Nephron progenitor cell (in vitro differentiated cells): ENCODE measurements at regions not wholly inside any gene's neighbourhood (a gene's known extent, or its start where the extent isn't known, plus 50 kb on each side); places are given as distances from the start of the nearest gene placed in this dataset.
"Not testable (repeated sequence)": the region's sequence is repeated elsewhere in the genome, so short reads cannot be mapped to it uniquely, and the experiment has no call there.

Experiments
- DNase-seq: peaks from one replicate; pipeline ENCODE4 v3.0.0; 2021
- H3K27ac Mint-ChIP-seq: 2 replicates; pipeline ENCODE4 v1.8.0; 2021; ENCODE audit warnings: mild to moderate bottlenecking, moderate library complexity, mixed read lengths
- H3K27me3 Mint-ChIP-seq: 2 replicates; pipeline ENCODE4 v1.8.0; 2021; ENCODE audit warnings: mild to moderate bottlenecking, low read depth, mixed read lengths; ENCODE audit not compliant: poor library complexity
- H3K36me3 Mint-ChIP-seq: 2 replicates; pipeline ENCODE4 v1.8.0; 2021; ENCODE audit warnings: low read depth, mixed read lengths
- H3K4me1 Mint-ChIP-seq: 2 replicates; pipeline ENCODE4 v1.8.0; 2021; ENCODE audit warnings: mixed read lengths
- H3K4me3 Mint-ChIP-seq: 2 replicates; pipeline ENCODE4 v1.8.0; 2021; ENCODE audit warnings: mild to moderate bottlenecking, moderate library complexity, mixed read lengths
- H3K9me3 Mint-ChIP-seq: 2 replicates; pipeline ENCODE4 v1.8.0; 2021; ENCODE audit warnings: mild to moderate bottlenecking, moderate library complexity, mixed read lengths
- CTCF ChIP-seq: fragments of 200-600 bp; sonication (generic); IDR thresholded peaks from 2 replicates; pipeline ENCODE4 v1.5.0; 2021; ENCODE audit warnings: antibody characterized with exemption

DNA sequence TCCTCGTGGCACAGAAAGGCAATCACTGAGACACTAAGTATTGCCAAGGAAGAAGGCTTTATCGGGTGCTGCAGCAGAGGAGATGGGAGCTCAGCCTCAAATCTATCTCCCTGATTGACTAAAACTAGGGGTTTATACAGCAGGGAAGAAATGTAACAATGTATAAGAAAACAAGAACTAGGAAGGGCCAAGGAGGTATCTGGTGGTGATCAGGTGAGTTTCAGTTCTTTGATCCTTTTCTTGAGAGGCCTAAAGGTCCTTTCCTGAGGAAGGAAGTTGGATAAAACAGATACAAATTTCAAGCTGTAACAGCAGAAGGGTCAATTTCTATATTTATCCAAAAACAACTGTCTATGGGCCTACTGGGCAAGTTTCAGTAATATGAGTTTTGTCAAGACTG is 212.4 kb downstream of the COPRS start:
- H3K27ac Mint-ChIP-seq, result no peak overlapping the region
- H3K9me3 Mint-ChIP-seq, result peaks cover 49% of the 10 kb centered on the region
- H3K27me3 Mint-ChIP-seq, result peaks cover 10% of the 10 kb centered on the region
- no peak for DNase-seq
- H3K36me3 Mint-ChIP-seq, result no peaks in the 10 kb centered on the region
- H3K4me1 Mint-ChIP-seq, result no peaks in the 10 kb centered on the region
- H3K4me3 Mint-ChIP-seq, result no peak overlapping the region
- TF ChIP-seq CTCF, result no peak

- no peak for DNase-seq
- no peaks in the 10 kb centered on the region for H3K36me3 Mint-ChIP-seq
- no peak for TF ChIP-seq CTCF
- H3K4me3 Mint-ChIP-seq, result no peak overlapping the region
- H3K27me3 Mint-ChIP-seq, result peaks cover 5% of the 10 kb centered on the region
- peaks cover 55% of the 10 kb centered on the region for H3K9me3 Mint-ChIP-seq
- no peaks in the 10 kb centered on the region for H3K4me1 Mint-ChIP-seq
- no peak overlapping the region for H3K27ac Mint-ChIP-seq
Observed at GRCh38 chr17:31645351-31645750, 213.7 kb downstream of the COPRS start.

GRCh38 chr17:31631766-31632165 is 227.3 kb downstream of the COPRS start:
- H3K9me3 Mint-ChIP-seq, result peaks cover 41% of the 10 kb centered on the region
- peaks cover 5% of the 10 kb centered on the region for H3K27me3 Mint-ChIP-seq
- TF ChIP-seq CTCF, result no peak
- H3K36me3 Mint-ChIP-seq, result no peaks in the 10 kb centered on the region
- DNase-seq, result no peak
- no peak overlapping the region for H3K4me3 Mint-ChIP-seq
- no peaks in the 10 kb centered on the region for H3K4me1 Mint-ChIP-seq
- H3K27ac Mint-ChIP-seq, result no peak overlapping the region

- H3K27me3 Mint-ChIP-seq, H3K4me1 Mint-ChIP-seq, H3K4me3 Mint-ChIP-seq, H3K36me3 Mint-ChIP-seq, DNase-seq, H3K27ac Mint-ChIP-seq: not testable (repeated sequence)
- H3K9me3 Mint-ChIP-seq, result peaks cover 37% of the 10 kb centered on the region
Observed at GRCh38 chr17:31630866-31631265, 228.2 kb downstream of the COPRS start.

GRCh38 chr17:31629696-31630470 is 229.2 kb downstream of the COPRS start:
- H3K4me1 Mint-ChIP-seq, result no peaks in the 10 kb centered on the region
- peaks cover 5% of the 10 kb centered on the region for H3K27me3 Mint-ChIP-seq
- H3K27ac Mint-ChIP-seq, result no peak overlapping the region
- DNase-seq, result no peak
- TF ChIP-seq CTCF, result no peak
- H3K9me3 Mint-ChIP-seq, result peaks cover 38% of the 10 kb centered on the region
- H3K36me3 Mint-ChIP-seq, result no peaks in the 10 kb centered on the region
- no peak overlapping the region for H3K4me3 Mint-ChIP-seq

- H3K36me3 Mint-ChIP-seq, result peaks cover 5% of the 10 kb centered on the region
- peaks cover 5% of the 10 kb centered on the region for H3K27me3 Mint-ChIP-seq
- no peaks in the 10 kb centered on the region for H3K4me1 Mint-ChIP-seq
- DNase-seq, result no peak
- no peak overlapping the region for H3K4me3 Mint-ChIP-seq
- TF ChIP-seq CTCF, result no peak
- no peak overlapping the region for H3K27ac Mint-ChIP-seq
- peaks cover 41% of the 10 kb centered on the region for H3K9me3 Mint-ChIP-seq
Observed at GRCh38 chr17:31627960-31628359, 231.1 kb downstream of the COPRS start.
